H1 (cell line): ENCODE measurements at regions not wholly inside any gene's neighbourhood (a gene's known extent, or its start where the extent isn't known, plus 50 kb on each side); places are given as distances from the start of the nearest gene placed in this dataset.

Experiments
- SIX5 ChIP-seq: IDR thresholded peaks from 2 replicates; pipeline ENCODE4 v1.6.1; 2011; ENCODE audit warnings: mild to moderate bottlenecking, low read depth, low read length
- SUZ12 ChIP-seq: fragments of 200-600 bp; sonication (generic); IDR thresholded peaks from 2 replicates; pipeline ENCODE4 v1.6.1; 2012; ENCODE audit warnings: mild to moderate bottlenecking, inconsistent platforms, low read length, moderate library complexity, mixed read lengths

GRCh38 chrX:39322496-39322895 is 521.2 kb downstream of the MID1IP1 start (continued):
- no peak for TF ChIP-seq SUZ12
- TF ChIP-seq SIX5 = no peak
- TF ChIP-seq, all 59 proteins: peak for 0
